CD14-positive monocyte (primary cell): ENCODE measurements at regions not wholly inside any gene's neighbourhood (a gene's known extent, or its start where the extent isn't known, plus 50 kb on each side); places are given as distances from the start of the nearest gene placed in this dataset.

Source experiments
- DNase-seq, 3 donors: peaks; one replicate each; pipeline ENCODE4 v3.0.0-alpha.2; 2011 to 2022
- H2AFZ ChIP-seq: 2 replicates; pipeline ENCODE4 v1.6.0; 2012; ENCODE audit warnings: mild to moderate bottlenecking, low read depth, low read length, inconsistent platforms; ENCODE audit not compliant: insufficient read depth, poor library complexity, severe bottlenecking
- H3K27ac ChIP-seq, 2 donors: 1 replicate in 1 of 2; 2 replicates in 1 of 2; pipeline ENCODE4 v1.5.1; 2012 to 2013; ENCODE audit warnings: low read length in 2 of 2, control low read depth in 1 of 2, inconsistent platforms in 1 of 2, low read depth in 1 of 2, mild to moderate bottlenecking in 1 of 2
- H3K27me3 ChIP-seq, 2 donors: one replicate each; pipeline versions ENCODE4 v1.6.0 to v1.6.1; 2011 to 2013; ENCODE audit warnings: low read length in 2 of 2; ENCODE audit not compliant: control insufficient read depth in 2 of 2, insufficient read depth in 2 of 2
- H3K36me3 ChIP-seq, 2 donors: replicated peaks in 1 of 2; 1 replicate in 1 of 2; 2 replicates in 1 of 2; pipeline versions ENCODE4 v1.5.1 to v1.6.1; 2012 to 2013; ENCODE audit warnings: low read length in 2 of 2, control low read depth in 1 of 2, inconsistent platforms in 1 of 2, mild to moderate bottlenecking in 1 of 2; ENCODE audit not compliant: insufficient read depth in 2 of 2, control insufficient read depth in 1 of 2
- H3K4me1 ChIP-seq, 2 donors: 1 replicate in 1 of 2; 2 replicates in 1 of 2; pipeline versions ENCODE4 v1.5.1 to v1.6.1; 2012 to 2013; ENCODE audit warnings: low read length in 2 of 2, control low read depth in 1 of 2, inconsistent platforms in 1 of 2, mild to moderate bottlenecking in 1 of 2, moderate library complexity in 1 of 2; ENCODE audit not compliant: insufficient read depth in 2 of 2, control insufficient read depth in 1 of 2
- H3K4me2 ChIP-seq: replicated peaks from 2 replicates; pipeline ENCODE3; 2012; ENCODE audit warnings: low read length, moderate library complexity, mild to moderate bottlenecking; ENCODE audit not compliant: poor library complexity, severe bottlenecking; ENCODE audit errors: extremely low read depth
- H3K4me3 ChIP-seq, 3 experiments: fragments of 200-600 bp in 1 of 3; sonication (generic) in 1 of 3; replicated peaks in 1 of 3; 1 replicate in 2 of 3; 2 replicates in 1 of 3; pipeline ENCODE4 v1.5.1; 2011 to 2013; ENCODE audit warnings: low read length in 3 of 3, mild to moderate bottlenecking in 3 of 3, control low read depth in 2 of 3, low read depth in 2 of 3, inconsistent platforms in 1 of 3, moderate library complexity in 1 of 3
- H3K79me2 ChIP-seq: 2 replicates; pipeline ENCODE4 v1.6.0; 2012; ENCODE audit warnings: mild to moderate bottlenecking, control low read depth, inconsistent platforms, low read length, moderate library complexity; ENCODE audit not compliant: insufficient read depth
- H3K9ac ChIP-seq: 2 replicates; pipeline ENCODE4 v1.6.0; 2017; ENCODE audit warnings: low read length, mild to moderate bottlenecking; ENCODE audit not compliant: insufficient read depth, poor library complexity, severe bottlenecking
- H3K9me3 ChIP-seq, 2 donors: replicated peaks in 1 of 2; 1 replicate in 1 of 2; 2 replicates in 1 of 2; pipeline versions ENCODE4 v1.5.1 to v1.6.1; 2012 to 2013; ENCODE audit warnings: low read length in 2 of 2, control low read depth in 1 of 2; ENCODE audit not compliant: control insufficient read depth in 1 of 2, insufficient read depth in 1 of 2
- H4K20me1 ChIP-seq: 2 replicates; pipeline ENCODE4 v1.6.0; 2012; ENCODE audit warnings: mild to moderate bottlenecking, low read length, control low read depth, moderate library complexity; ENCODE audit not compliant: insufficient read depth
- H3K27ac Mint-ChIP-seq, 7 donors: one replicate each; pipeline ENCODE4 v1.8.0; 2020; ENCODE audit warnings: mild to moderate bottlenecking in 7 of 7, mixed read lengths in 7 of 7, moderate library complexity in 6 of 7, inconsistent platforms in 2 of 7
- H3K27me3 Mint-ChIP-seq, 3 donors: one replicate each; pipeline ENCODE4 v1.8.0; 2021 to 2022; ENCODE audit warnings: low read depth in 3 of 3, mild to moderate bottlenecking in 3 of 3, mixed read lengths in 3 of 3, moderate library complexity in 3 of 3, inconsistent platforms in 1 of 3
- H3K36me3 Mint-ChIP-seq, 2 donors: one replicate each; pipeline ENCODE4 v1.8.0; 2020; ENCODE audit warnings: mixed read lengths in 2 of 2, inconsistent platforms in 1 of 2, mild to moderate bottlenecking in 1 of 2
- H3K4me1 Mint-ChIP-seq: one replicate; pipeline ENCODE4 v1.8.0; 2020; ENCODE audit warnings: mild to moderate bottlenecking, mixed read lengths
- H3K4me3 Mint-ChIP-seq, 2 donors: one replicate each; pipeline ENCODE4 v1.8.0; 2020; ENCODE audit warnings: mild to moderate bottlenecking in 2 of 2, mixed read lengths in 2 of 2, moderate library complexity in 1 of 2
- H3K9me3 Mint-ChIP-seq, 7 donors: one replicate each; pipeline ENCODE4 v1.8.0; 2020 to 2022; ENCODE audit warnings: mixed read lengths in 7 of 7, mild to moderate bottlenecking in 6 of 7, moderate library complexity in 6 of 7, inconsistent platforms in 2 of 7
- CTCF ChIP-seq: fragments of 200-600 bp; IDR thresholded peaks from one replicate; pipeline ENCODE4 v1.8.0; 2022; ENCODE audit warnings: antibody characterized with exemption, mild to moderate bottlenecking
- WGBS: methylation state at CpG from one replicate; pipeline ENCODE4 v1.1.5; 2013; ENCODE audit warnings: missing lambda C conversion rate; ENCODE audit not compliant: insufficient coverage; 5-methylcytosine and 5-hydroxymethylcytosine counted together
- intact Hi-C, 2 donors: fragments of 100-400 bp; cut with micrococcal nuclease; formaldehyde crosslinking; loops; one replicate each; pipeline versions ENCODE4 v1.15.0 to v1.15.1; 2023

GRCh38 chr15:37793851-37794250 is 140.6 kb upstream of the TMCO5A start:
- Histone ChIP-seq H3K4me2 (no peak overlapping the region), H3K4me3 (no peak overlapping the region), H3K27ac (no peak overlapping the region), H3K27me3 (no peaks in the 10 kb centered on the region), H4K20me1 (no peaks in the 10 kb centered on the region), H3K9ac (no peak overlapping the region), H2AFZ (no peak overlapping the region), H3K36me3 (no peaks in the 10 kb centered on the region), H3K4me1 (no peaks in the 10 kb centered on the region), H3K79me2 (no peaks in the 10 kb centered on the region), H3K9me3 (no peaks in the 10 kb centered on the region)
- intact Hi-C loops: no loop called here
- no peak for DNase-seq
- no peak for TF ChIP-seq CTCF
- 0% methylated on average over 1 of the region's 2 CpGs for WGBS
- H3K9me3 Mint-ChIP-seq: peaks cover 0 to 11% (median 1%) of the 10 kb centered on the region in 7 donors
- peaks cover 0 to 1% (median 0%) of the 10 kb centered on the region in 3 donors for H3K27me3 Mint-ChIP-seq
- H3K36me3 Mint-ChIP-seq: no peaks in the 10 kb centered on the region
- H3K27ac Mint-ChIP-seq: no peak overlapping the region
- no peak overlapping the region for H3K4me3 Mint-ChIP-seq
- H3K4me1 Mint-ChIP-seq: no peaks in the 10 kb centered on the region

GRCh38 chr15:37794947-37795346 is 139.5 kb upstream of the TMCO5A start:
- Histone ChIP-seq H3K79me2 (no peaks in the 10 kb centered on the region), H3K4me1 (no peaks in the 10 kb centered on the region), H3K36me3 (no peaks in the 10 kb centered on the region), H3K4me3 (no peak overlapping the region), H2AFZ (no peak overlapping the region), H3K27me3 (no peaks in the 10 kb centered on the region), H3K9ac (no peak overlapping the region), H4K20me1 (no peaks in the 10 kb centered on the region), H3K27ac (no peak overlapping the region), H3K4me2 (no peak overlapping the region), H3K9me3 (no peaks in the 10 kb centered on the region)
- WGBS: no CpG with 5 or more reads among the region's 1 CpG
- Mint-ChIP-seq H3K27ac (no peak overlapping the region), H3K27me3 (peaks cover 0 to 3% (median 0%) of the 10 kb centered on the region in 3 donors), H3K4me3 (no peak overlapping the region), H3K9me3 (peaks cover 0 to 11% (median 2%) of the 10 kb centered on the region in 7 donors), H3K4me1 (no peaks in the 10 kb centered on the region), H3K36me3 (no peaks in the 10 kb centered on the region)
- no peak for DNase-seq
- intact Hi-C loops: no loop called here
- no peak for TF ChIP-seq CTCF
